HT-29 (cell line): ENCODE measurements at regions not wholly inside any gene's neighbourhood (a gene's known extent, or its start where the extent isn't known, plus 50 kb on each side); places are given as distances from the start of the nearest gene placed in this dataset.
A peak's percentile ranks its signal among the peaks of the same experiment; 100 is the strongest.
"Not testable (repeated sequence)": the region's sequence is repeated elsewhere in the genome, so short reads cannot be mapped to it uniquely, and the experiment has no call there.

Experiments used
- DNase-seq: peaks from one replicate; pipeline ENCODE4 v3.0.0-alpha.2; 2015; ENCODE audit warnings: low spot score

DNA sequence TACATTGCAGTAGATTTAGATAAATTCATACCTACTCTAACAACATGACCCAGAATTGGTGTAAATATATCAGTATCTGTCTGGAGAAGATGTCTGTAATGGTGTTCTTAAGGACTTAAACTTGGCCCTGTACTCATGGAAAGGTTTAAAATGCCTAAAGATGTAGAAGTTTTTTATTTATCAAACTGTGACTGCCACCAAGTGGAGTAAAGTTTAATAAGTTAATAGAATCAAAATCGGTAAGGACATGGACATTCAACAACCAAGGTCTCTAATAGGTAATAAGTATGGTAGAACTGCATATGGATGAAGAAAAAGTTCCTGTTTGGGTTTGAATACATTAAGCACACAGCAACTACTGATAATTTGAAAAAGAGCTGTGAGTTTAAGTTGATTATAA, 474.0 kb upstream of the NDST3 start:
- DNase-seq = peak; percentile 42

DNA sequence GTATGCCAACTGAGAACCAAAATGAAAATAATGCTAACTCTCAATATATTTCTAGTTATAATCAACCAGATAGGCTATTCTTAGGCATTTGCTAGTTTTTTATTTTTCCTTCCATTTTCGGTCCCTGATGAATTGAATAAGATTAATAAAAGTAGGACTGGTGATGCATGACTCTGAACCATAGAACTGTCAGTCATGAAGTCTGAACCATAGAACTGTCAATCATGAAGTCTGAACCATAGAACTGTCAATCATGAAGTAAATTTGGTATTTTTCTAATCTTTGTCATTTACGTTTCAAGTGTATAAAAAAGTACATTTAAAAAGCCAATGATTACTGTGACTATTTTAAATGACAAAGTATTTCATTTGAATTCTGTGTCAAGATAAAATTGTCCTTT, 460.2 kb upstream of the NDST3 start:
- no peak for DNase-seq

DNA sequence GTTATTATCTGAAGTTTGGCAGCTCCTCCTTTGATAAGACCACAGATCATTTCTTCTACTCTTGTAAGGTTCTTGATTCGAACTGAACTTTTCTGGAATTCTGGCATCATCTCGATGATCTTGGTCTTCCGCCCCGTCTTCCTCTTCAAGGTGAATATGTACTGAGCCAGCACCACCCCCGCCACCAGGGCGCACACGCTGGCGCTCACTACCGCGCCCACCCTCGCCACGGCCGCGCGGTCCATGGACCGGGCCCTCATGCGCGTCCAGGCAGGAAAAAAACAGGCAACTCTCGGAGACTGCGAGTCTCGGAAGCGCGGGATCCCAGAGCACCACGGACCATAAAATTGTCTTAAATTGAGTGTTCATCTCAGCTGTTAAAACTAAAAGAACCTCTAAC, 458.4 kb upstream of the NDST3 start:
- DNase-seq = no peak

DNA sequence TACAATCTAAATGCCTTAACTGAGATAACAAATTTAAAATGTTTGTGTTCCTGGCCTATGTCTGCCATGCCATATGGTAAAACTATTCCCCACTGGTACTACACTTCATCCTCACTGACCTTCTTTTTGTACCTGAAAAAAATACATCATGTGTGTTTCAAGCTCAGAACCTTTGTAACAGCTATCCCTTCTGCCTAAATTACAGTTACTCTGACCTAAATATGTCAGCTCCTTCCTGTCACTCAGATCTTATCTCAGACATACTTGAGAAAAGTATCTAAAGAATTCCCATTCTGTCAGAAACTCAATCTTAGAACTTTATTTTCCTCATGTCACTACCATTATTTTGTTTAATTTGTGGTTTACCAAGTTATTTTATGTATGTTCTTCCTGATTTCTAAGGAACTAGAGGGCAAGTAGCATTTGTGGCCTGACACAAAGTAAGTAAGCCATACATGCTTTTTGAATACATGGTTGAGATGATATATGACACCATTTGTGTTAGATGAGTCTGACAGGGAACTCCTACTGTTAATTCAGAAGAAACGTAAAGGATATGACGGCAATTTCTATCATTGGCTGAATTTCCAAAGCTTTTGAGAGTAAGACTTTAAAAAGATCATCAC, 456.5 kb upstream of the NDST3 start:
- DNase-seq = no peak

DNA sequence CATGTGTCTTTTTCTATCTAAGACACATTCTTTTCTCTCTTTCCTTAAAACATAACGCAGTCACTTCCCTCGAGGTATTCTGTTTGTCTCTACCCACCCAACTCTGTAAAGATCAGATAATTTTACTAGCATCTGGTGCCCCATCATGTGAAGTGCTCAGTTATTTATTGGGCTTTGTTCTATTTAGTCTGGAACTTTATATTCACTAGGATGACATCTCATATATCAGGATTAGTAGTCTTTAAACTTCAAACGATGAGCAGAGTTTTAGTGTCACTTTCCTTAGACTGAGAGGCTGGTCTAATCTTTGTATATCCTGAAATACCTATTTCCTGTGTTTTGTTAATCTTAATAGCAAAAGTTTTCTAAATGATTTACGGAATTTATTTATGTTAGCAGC, 445.5 kb upstream of the NDST3 start:
- no peak for DNase-seq

DNA sequence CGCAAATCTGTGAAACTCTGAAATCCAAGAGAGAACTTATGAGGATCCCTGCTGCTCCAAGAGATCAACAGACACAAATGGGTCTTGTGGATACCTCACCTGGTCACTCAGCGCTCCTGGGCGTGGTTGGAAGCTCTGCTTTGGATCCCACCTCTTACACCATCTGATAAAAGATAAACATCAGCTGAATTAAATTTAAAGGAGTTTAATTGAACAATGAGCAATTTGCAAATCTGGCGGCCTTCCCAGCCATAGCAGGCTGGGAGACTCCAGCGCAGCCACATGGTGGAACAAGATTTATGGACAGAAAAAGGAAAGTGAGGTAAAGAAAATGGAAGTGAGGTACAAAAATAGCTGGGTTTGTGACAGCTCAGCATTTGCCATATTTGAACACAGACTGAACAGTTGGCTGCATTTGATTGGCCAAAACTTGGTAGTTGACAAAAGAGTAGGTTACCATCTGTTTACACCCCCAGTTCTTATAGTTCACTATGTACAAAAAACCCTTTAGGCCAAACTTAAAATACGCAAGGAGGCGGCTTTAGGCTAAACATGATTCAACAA, 437.3 kb upstream of the NDST3 start:
- DNase-seq = no peak

DNA sequence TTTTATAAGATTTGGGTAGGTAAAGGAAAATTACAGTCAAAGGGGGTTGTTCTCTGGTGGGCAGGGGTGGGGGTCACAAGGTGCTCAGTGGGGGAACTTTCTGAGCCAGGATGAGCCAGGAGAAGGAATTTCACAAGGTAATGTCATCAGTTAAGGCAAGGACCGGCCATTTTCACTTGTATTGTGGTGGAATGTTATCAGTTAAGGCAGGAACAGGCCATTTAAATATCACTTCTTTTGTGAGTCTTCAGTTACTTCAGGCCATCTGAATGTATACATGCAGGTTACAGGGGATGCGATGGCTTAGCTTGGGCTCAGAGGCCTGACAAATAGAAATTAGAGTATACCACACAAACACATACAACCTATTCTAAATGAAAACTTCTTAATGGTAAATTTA, 434.9 kb upstream of the NDST3 start:
- not testable (repeated sequence) for DNase-seq

DNA sequence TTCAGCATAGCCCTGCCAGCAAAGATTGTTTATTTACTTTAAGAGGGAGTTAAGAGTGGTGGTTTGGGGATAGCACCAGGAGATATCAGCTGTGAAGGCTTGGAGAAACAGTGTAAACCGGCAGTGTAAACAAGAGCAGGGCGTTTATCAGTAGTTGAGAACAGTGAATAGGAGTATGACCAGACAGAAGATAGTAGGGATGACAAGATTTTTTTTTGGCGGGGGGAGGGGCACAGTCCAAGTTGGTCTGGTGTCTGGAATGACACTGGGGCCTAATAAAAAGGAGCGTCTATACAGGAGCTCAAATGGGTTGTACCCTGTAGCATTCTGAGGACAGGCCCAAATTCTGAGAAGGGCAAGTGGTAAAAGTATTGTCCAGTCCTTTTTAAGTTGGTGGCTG, 433.4 kb upstream of the NDST3 start:
- not testable (repeated sequence) for DNase-seq

DNA sequence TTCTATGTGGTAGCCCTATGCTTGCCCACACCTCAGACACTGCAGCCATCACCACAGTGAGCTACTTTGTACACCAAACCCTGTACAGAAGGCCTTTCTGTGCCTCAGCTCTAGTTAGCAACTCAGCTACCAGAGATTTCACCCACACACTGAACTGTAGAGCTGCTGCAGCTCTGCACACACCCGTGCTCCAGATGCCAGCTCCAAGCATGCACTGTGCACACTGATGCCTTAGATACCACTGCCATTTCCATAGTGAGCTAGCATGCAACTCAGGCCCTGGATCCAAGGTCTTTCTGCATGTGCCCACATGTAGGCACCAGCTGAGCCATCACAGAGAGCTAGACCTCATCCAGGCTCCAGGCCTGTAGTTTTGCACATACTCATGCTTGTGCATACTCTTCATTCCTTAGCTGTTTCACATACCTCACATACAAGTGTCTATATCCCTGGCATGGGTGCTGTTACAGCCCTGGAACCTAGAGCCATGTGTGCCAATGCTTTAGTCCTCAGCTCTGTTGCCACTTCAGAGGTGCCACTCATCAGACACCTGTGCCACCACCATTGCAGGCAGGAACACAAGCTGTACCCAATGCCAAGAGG, 423.5 kb upstream of the NDST3 start:
- DNase-seq = no peak

DNA sequence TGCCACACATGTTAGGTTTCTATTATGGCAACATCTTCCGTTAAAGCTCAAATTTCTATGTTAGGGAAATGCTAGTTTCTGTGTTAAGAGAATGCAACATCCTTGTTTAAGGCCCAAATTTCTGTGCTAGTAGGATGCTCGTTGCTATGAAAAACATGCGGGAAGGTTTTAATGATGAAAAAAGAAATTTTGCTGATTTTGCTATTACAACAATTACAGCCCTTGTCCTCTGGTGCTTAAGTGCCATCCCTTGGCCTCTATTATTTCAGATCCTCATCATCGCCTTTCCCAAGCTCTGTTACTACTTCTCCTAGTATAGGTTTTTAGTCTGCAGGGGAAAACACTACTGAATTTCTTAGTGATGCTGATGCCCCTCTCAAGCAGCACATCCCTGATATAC, 412.6 kb upstream of the NDST3 start:
- no peak for DNase-seq

DNA sequence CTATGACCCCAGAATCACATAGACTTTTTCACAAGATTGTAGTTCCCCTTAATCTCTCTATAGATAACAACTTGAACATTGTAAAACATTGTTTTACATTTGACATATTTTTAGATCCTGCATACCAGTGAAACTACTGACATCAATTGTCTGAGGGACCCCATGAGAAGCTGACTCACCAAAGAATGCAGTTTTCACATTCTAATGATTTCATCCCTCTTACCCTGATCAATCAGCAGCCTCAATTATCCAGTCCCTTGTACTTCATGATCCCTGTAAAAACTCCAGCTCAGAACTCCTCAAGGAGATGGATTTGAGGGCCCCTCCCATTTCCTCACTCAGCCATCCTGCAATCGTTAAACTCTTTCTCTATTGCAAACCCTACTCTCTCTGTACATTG, 411.0 kb upstream of the NDST3 start:
- no peak for DNase-seq

DNA sequence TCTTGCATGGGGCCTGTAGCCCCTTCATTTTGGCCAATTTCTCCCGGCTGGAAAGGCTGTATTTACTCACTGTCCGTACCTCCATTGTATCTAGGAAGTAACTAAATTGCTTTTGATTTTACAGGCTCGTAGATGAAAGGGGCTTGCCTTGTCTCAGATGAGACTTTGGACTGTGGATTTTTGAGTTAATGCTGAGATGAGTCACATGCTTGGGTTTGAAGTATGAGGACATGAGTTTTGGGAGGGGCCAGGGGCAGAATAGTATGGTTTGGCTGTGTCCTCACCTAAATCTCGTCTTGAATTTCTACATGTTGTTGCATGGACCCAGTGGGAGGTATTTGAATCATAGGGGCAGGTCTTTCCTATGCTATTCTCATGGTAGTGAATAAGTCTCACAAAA, 407.6 kb upstream of the NDST3 start:
- DNase-seq = no peak

DNA sequence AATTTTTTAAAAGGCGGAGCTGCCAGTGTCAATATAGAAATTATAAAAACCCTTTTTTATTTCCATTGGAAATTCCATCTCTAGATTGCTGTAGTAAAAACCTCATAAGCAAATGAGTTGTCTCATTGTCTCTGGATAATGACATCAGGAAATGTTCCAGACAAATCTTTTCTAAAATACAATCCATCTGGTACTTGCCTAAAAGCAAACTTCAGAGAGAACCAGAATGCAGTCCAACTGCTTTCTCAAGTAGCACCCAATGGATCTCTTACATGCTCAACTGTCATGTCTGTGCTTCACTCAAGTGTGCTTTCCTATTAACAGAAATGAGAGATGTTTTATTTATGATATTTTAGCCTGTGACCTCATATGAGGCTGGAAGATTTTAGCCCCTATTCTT, 399.6 kb upstream of the NDST3 start:
- no peak for DNase-seq

DNA sequence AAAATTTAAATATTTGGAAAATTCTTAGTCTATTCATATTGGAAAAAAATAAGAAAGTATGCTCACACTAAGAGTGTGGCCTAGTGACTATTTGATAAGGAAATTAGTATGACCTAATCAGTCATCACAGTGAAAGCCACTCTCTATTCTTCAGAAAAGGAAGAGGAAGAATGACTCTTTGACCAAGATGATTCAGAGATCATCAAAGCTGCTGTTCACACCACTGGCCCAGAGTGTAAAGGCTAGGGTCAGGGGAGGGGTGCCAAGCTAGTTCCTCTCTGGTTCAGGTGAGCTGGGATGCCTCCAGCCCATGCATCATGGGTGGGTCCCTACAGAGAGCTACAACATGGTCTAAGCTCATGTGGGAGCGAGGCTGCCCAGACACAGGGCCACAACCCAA, 396.9 kb upstream of the NDST3 start:
- no peak for DNase-seq

DNA sequence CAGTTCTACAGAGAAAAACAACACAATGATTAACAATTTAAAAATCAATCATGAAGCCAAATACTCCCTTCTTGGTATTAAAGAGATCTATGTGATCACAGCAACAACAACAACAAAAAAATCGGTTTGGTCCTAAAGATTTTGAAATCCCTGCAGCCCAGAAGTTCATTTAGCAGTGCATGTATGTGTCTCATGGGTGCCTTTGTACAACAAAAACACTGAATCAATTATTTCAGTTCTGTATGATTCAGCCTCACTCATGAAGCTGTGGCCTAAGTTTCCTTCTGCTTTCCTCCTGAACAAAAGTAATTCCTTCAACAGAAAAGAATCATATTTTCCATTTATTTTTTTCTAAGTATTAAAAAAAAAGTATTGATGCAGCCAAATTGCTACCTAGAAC, 393.4 kb upstream of the NDST3 start:
- no peak for DNase-seq

DNA sequence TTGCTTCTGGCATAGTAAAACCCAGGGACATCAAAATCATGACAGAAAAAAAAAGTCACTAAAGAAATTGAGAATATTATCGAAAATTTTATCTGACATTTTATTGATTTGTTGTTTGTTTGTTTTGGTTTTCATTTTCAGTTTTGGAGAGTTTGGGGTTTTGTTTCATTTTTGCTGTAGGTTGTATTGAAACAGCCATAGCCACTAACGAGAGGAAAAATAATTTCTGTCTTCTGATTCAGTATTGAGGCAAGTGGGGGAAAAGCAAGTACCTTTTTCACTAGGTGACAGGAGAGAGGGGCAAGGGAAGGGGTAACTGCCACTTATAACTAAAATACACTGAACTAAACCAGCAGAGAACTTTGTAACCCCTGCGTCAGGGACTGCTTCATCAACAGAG, 392.8 kb upstream of the NDST3 start:
- DNase-seq = no peak

DNA sequence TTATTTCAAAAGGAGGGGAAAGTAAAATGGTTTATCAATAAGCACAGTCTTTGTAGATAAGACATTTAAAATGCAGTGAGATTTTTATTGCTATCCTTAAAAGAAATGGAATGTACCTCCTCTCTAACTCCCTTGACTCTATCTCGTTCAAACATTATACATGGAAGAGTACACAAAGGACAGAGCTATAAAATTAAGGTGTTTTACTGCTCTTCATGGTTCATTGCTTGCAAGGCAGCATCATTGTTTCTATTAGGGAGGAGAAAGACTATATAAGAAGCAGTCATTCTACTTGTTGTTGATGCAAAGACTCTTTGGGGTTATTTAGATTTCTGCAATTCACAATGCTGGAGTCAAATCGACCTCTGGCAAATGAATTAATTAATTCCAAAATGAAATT, 380.2 kb upstream of the NDST3 start:
- no peak for DNase-seq

DNA sequence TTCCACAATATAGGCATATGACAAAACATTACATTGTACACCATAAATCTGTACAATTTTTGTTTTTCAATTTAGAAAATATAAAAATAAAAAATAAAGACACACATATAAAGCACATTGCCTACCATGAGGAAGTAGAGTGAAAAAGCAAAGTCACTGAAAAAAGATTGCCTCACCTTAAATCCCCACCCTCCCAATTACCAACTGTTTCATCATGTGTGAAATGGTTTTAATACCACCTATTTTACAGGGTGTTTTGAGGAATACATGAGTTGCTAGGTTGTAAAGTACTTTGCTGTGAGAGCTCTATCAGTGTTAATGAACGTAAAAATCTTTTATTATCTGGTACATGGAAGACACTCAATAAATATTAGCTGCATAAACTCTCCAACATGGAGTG, 373.6 kb upstream of the NDST3 start:
- DNase-seq = no peak

DNA sequence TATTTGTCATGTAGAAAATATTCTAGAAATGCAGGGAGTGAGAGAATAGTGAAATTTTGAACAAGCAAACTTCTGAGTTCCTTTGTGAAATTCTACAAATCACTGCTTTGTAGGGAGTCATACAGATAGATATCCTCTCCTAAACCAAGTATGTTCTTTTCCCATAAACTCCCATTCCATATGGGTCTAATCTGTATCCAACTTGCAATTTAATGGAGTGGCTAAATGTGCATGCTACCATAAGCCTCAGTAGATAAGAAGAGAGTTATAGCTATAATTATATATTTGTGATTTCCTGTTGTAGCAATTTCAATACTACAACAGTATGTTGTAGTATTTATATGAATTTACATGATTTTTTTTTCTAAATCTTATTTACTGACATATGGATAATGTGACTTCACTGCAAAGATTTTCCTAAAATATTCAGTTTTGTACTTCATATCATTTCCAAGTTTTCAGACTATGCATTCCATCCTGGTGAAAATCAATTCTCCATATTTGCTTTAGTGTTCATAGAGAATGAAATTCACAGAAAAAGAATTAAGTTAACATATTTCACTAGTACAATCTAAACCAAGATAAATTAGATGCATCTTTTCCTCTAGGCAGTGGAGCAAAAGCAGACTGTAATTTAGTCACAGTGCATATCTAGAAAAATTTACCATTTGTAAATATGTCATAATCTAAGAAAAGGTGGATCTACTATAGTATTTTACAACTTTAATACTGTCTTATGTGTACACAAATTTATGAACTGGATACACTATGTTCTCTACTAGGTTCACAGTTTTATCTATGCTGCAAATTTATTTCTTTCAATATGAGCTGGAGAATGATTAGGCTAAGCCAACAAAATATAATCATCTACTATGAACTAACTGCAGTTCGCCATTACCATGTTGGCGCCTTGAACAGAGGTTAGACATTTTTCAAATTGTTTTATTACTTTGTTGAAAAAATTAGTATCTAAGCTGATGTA, 372.9 kb upstream of the NDST3 start:
- DNase-seq = no peak

DNA sequence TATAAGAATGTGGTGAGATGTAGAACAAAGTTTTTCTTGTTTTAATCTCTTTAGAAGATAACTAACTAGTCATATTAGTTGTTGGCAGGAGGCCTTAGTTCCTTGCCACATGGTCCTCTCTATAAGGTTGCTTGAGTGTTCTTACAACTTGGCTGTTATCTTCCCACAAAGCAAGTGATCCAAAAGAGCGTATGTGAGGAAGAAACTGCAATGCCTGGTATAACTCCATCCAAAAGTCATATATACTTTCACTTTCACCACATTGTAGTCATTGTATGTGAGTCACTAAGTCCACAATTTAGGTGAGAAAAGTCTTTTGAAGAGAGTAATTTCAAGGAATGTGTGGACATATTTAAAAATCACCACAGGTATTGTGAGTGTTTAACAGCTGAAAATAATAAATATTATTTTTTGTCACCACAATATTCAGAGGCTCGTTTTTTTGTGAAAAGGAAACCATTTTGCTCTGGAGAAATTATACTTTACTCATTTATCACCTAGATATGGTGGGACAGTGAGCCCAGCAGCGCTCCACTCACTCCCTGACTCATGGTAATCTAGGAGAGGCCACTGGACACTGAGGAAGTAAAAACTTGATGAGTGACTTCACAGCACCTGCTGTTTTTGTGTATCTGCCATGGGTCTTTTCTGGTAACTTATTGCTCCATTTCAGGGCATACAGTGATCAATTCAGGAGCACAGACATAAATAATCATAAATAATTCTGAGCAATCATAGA, 369.4 kb upstream of the NDST3 start:
- no peak for DNase-seq

DNA sequence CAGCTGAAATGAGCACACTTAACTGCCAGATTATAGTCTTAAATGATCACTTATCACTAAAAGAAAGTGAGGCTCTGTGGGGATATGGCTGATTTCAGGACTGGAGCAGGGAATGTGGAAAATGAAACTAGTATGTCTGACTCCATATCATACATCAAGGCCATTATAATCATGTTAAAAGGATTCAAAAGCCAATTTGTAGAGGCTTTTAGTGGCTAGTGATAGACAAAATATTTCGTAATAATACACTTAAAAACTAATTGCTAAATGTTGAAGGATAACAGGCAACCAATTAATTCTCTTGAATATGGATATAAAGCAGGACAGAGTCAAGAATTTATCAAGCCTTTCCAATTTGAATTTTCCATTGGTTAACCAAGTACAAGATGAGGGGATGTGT, 358.1 kb upstream of the NDST3 start:
- no peak for DNase-seq

DNA sequence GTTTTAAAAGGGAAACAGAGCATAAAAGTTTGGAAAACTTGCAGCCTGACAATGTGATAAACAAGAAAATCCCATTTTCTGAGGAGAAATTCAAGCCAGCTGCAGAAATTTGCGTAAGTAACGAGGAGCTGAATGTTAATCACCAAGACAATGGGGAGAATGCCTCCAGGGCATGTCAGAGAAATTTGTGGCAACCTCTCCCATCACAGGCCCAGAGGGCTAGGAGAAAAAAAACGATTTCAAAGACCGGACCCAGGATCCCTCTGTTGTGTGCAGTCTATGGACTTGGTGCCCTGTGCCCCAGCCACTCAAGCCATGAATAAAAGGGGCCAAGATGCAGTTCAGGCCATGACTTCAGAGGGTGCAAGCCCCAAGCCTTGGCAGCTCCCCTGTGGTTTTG, 355.4 kb upstream of the NDST3 start:
- no peak for DNase-seq
